Caco-2 (cell line): ENCODE measurements at regions not wholly inside any gene's neighbourhood (a gene's known extent, or its start where the extent isn't known, plus 50 kb on each side); places are given as distances from the start of the nearest gene placed in this dataset.

Source experiments
- BruUV-seq: library from RNA; stranded (reverse); fragments of 400-500 nt; replicated peaks from 2 replicates; lab custom pipeline; 2021; lab: Mats Ljungman, UMichigan
- CTCF ChIA-PET: fragments of 300-600 bp; sonication (Branson Sonifier 250); formaldehyde crosslinking; loops from one replicate; lab custom pipeline; 2022; ENCODE audit warnings: antibody characterized with exemption; lab: Charles Lee
- POLR2A ChIA-PET: fragments of 300-600 bp; sonication (Branson Sonifier 250); formaldehyde crosslinking; loops from one replicate; lab custom pipeline; 2022; ENCODE audit warnings: antibody characterized with exemption; lab: Charles Lee
- DNase-seq, 2 experiments: peaks; one replicate each; pipeline versions ENCODE4 v3.0.0 to v3.0.0-alpha.2; 2020 to 2022
- H3K27me3 ChIP-seq: replicated peaks from 2 replicates; pipeline ENCODE4 v1.6.0; 2011; ENCODE audit warnings: low read length; ENCODE audit not compliant: control insufficient read depth, insufficient read depth
- H3K36me3 ChIP-seq: 2 replicates; pipeline ENCODE4 v1.5.1; 2011; ENCODE audit warnings: low read length; ENCODE audit not compliant: control insufficient read depth, insufficient read depth
- H3K4me1 ChIP-seq: fragments of 250-450 bp; sonication (Bioruptor Pico); 2 replicates; pipeline ENCODE4 v1.5.1; 2020; ENCODE audit warnings: mild to moderate bottlenecking
- H3K4me3 ChIP-seq: 2 replicates; pipeline ENCODE4 v1.5.1; 2011; ENCODE audit warnings: low read depth, mild to moderate bottlenecking, control low read depth, low read length
- H3K9me3 ChIP-seq: fragments of 250-450 bp; sonication (Bioruptor Pico); 2 replicates; pipeline ENCODE4 v1.5.1; 2020; ENCODE audit warnings: mild to moderate bottlenecking, moderate library complexity
- H3K27ac Mint-ChIP-seq: one replicate; pipeline ENCODE4 v1.8.0; 2022; ENCODE audit warnings: mixed read lengths; ENCODE audit not compliant: unreplicated experiment
- H3K27me3 Mint-ChIP-seq: one replicate; pipeline ENCODE4 v1.8.0; 2022; ENCODE audit warnings: mixed read lengths; ENCODE audit not compliant: insufficient read depth, unreplicated experiment
- H3K36me3 Mint-ChIP-seq: one replicate; pipeline ENCODE4 v1.8.0; 2022; ENCODE audit warnings: mild to moderate bottlenecking, mixed read lengths; ENCODE audit not compliant: insufficient read depth, unreplicated experiment
- H3K4me1 Mint-ChIP-seq: one replicate; pipeline ENCODE4 v1.8.0; 2022; ENCODE audit warnings: low read depth, mixed read lengths; ENCODE audit not compliant: unreplicated experiment
- H3K4me3 Mint-ChIP-seq: one replicate; pipeline ENCODE4 v1.8.0; 2022; ENCODE audit warnings: mild to moderate bottlenecking, moderate library complexity, mixed read lengths; ENCODE audit not compliant: unreplicated experiment
- H3K9me3 Mint-ChIP-seq: one replicate; pipeline ENCODE4 v1.8.0; 2022; ENCODE audit warnings: mixed read lengths; ENCODE audit not compliant: unreplicated experiment
- intact Hi-C: fragments of 100-400 bp; cut with micrococcal nuclease; formaldehyde crosslinking; loops from one replicate; pipeline ENCODE4 v1.10.0; 2022; ENCODE audit not compliant: unreplicated experiment
- TF ChIP-seq, protein P1 (sequence below), 2 experiments: fragments of 200-600 bp in 1 of 2; IDR thresholded peaks; 1 replicate in 1 of 2; 2 replicates in 1 of 2; pipeline versions ENCODE4 v1.5.1 to v1.8.0; 2011 to 2022; ENCODE audit warnings: antibody characterized with exemption in 1 of 2, control low read depth in 1 of 2, inconsistent platforms in 1 of 2, low read depth in 1 of 2, low read length in 1 of 2, mild to moderate bottlenecking in 1 of 2, moderate library complexity in 1 of 2; ENCODE audit not compliant: insufficient read depth in 1 of 2, severe bottlenecking in 1 of 2, unreplicated experiment in 1 of 2

DNA sequence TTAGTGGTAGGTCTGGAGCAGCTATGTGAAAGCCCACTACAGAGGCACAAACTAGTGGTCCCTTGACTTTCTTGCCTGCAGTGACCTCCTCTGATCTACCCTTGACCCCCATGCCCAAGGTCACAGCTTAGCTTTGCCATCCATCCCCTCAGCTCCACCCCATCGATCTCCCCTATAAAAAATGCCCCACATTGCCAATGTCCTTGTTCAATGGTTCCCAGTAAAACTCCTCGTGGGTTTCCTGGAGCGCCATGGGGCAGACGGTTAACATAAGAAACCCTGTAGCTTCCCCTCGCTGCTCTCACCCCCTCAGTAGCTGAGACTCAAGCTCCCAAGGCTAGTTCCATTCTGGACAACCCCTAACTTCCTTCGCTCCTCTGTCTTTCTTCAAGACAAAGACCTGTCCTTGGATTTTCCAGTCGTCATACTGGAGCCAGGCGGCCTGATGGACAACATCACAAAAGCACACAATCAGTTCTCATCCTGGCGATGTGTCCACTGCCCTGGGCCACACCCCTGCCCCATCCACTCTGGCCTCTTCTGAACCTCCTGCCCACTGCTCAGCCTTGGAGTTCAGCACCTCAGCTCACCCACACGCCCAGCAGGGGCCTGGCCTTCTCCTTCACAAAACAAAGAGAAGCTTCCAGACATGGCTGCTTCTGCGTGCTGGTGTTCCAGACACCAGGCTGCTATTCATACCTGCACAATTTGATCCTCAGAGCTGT is 1429.3 kb downstream of the BRD1 start:
- Mint-ChIP-seq H3K4me3 (no peak overlapping the region), H3K27ac (no peak overlapping the region), H3K9me3 (peaks cover 9% of the 10 kb centered on the region), H3K4me1 (no peaks in the 10 kb centered on the region), H3K36me3 (no peaks in the 10 kb centered on the region), H3K27me3 (peaks cover 5% of the 10 kb centered on the region)
- Histone ChIP-seq H3K36me3 (no peaks in the 10 kb centered on the region), H3K4me3 (no peak overlapping the region), H3K9me3 (no peaks in the 10 kb centered on the region), H3K4me1 (no peaks in the 10 kb centered on the region), H3K27me3 (no peaks in the 10 kb centered on the region)
- ChIA-PET POLR2A (no interaction called here), CTCF (no interaction called here)
- TF ChIP-seq, protein P1, sequence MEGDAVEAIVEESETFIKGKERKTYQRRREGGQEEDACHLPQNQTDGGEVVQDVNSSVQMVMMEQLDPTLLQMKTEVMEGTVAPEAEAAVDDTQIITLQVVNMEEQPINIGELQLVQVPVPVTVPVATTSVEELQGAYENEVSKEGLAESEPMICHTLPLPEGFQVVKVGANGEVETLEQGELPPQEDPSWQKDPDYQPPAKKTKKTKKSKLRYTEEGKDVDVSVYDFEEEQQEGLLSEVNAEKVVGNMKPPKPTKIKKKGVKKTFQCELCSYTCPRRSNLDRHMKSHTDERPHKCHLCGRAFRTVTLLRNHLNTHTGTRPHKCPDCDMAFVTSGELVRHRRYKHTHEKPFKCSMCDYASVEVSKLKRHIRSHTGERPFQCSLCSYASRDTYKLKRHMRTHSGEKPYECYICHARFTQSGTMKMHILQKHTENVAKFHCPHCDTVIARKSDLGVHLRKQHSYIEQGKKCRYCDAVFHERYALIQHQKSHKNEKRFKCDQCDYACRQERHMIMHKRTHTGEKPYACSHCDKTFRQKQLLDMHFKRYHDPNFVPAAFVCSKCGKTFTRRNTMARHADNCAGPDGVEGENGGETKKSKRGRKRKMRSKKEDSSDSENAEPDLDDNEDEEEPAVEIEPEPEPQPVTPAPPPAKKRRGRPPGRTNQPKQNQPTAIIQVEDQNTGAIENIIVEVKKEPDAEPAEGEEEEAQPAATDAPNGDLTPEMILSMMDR (IDR thresholded peaks at IDR 0.05; ENCODE audit: insufficient read depth in 1 of 2, low read depth in 1 of 2, low read length in 1 of 2, severe bottlenecking in 1 of 2, unreplicated experiment in 1 of 2), result no peak
- intact Hi-C loops, result no loop called here
- DNase-seq, result no peak
- no TSS peak for BruUV-seq

DNA sequence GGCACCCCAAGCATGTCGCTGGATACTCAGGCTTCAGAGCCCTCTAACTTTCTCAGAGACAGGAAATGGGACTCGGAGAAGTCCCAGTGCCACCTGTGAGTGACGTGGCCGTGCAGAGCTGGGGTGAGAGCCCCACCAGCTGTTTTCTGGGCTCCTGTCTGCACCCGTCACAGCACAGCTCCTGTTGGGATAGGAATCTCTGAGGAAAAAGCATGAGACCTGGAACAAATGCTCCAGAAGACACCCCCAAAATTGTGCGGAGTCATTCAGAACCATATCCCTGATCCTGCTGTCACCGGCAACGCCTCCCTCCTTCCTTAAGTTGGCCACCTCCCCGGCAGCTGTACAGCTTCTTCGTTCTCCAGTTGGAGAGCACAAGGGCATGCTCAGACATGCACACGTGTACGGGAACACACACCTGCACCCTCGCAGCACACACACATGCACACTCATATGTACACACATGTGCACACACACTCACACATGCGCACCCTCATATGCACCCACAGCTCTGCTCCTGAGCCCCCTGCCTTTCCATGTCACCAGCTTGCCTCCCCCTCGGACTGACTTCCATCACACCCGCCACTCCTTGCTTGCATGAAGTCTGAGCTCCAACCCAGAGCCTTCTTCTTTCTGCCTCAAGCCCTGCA is 1430.0 kb downstream of the BRD1 start:
- H3K36me3 Mint-ChIP-seq, result no peaks in the 10 kb centered on the region
- Histone ChIP-seq H3K4me3 (no peak overlapping the region), H3K36me3 (no peaks in the 10 kb centered on the region), H3K4me1 (no peaks in the 10 kb centered on the region), H3K27me3 (no peaks in the 10 kb centered on the region), H3K9me3 (no peaks in the 10 kb centered on the region)
- H3K27me3 Mint-ChIP-seq, result peaks cover 5% of the 10 kb centered on the region
- ChIA-PET CTCF (no interaction called here), POLR2A (no interaction called here)
- DNase-seq, result no peak
- BruUV-seq, result no TSS peak
- H3K4me3 Mint-ChIP-seq, result no peak overlapping the region
- intact Hi-C loops, result no loop called here
- no peak overlapping the region for H3K27ac Mint-ChIP-seq
- peaks cover 15% of the 10 kb centered on the region for H3K9me3 Mint-ChIP-seq
- no peaks in the 10 kb centered on the region for H3K4me1 Mint-ChIP-seq
- TF ChIP-seq, protein P1 (IDR thresholded peaks at IDR 0.05; ENCODE audit: insufficient read depth in 1 of 2, low read depth in 1 of 2, low read length in 1 of 2, severe bottlenecking in 1 of 2, unreplicated experiment in 1 of 2), result no peak

DNA sequence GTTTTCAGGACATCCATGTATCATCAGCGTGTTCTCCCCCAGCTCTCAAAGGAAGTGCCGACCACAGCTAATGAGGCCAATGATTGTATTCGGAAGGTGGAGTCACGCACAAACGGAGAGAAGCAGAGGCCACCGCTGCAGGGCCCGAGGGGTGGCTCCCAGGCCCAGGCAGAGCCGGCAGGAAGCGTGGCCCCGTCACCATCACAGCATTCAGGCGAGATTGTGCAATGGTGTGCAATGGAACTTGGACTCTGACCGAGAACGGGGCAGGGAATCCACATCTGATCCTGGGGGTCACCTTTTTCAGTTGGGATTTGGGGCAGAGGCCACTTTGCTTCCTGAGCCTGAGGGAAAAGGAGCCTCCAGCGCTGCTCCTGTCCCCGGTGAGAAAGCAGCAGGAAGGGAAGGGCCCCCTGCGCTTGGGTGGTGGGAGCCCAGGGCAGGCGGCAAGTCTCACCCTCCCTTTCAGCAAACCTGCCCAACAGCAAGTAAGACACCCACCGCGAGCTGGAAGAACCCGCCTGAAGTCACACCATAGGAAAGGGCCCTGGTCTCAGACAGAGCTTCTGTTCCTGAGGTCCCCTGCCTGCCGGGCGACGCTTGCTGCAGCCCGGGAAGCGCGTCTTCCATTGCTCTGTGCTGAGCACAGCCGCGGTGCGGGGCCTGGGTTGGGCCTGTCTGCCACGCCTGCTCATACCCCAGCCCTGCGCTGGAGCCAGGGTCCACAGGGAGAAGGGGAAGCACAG is 1430.7 kb downstream of the BRD1 start:
- H3K4me1 Mint-ChIP-seq, result no peaks in the 10 kb centered on the region
- H3K27ac Mint-ChIP-seq, result no peak overlapping the region
- no peaks in the 10 kb centered on the region for H3K36me3 Mint-ChIP-seq
- H3K4me3 ChIP-seq, result no peak overlapping the region
- ChIA-PET CTCF (no interaction called here), POLR2A (no interaction called here)
- no peaks in the 10 kb centered on the region for H3K4me1 ChIP-seq
- peaks cover 5% of the 10 kb centered on the region for H3K27me3 Mint-ChIP-seq
- H3K36me3 ChIP-seq, result no peaks in the 10 kb centered on the region
- H3K9me3 Mint-ChIP-seq, result peaks cover 15% of the 10 kb centered on the region
- no peak for DNase-seq
- TF ChIP-seq, protein P1 (IDR thresholded peaks at IDR 0.05; ENCODE audit: insufficient read depth in 1 of 2, low read depth in 1 of 2, low read length in 1 of 2, severe bottlenecking in 1 of 2, unreplicated experiment in 1 of 2), result no peak
- H3K27me3 ChIP-seq, result no peaks in the 10 kb centered on the region
- no peaks in the 10 kb centered on the region for H3K9me3 ChIP-seq
- BruUV-seq, result no TSS peak
- intact Hi-C loops, result no loop called here
- no peak overlapping the region for H3K4me3 Mint-ChIP-seq
